ENCODE measurements at regions not wholly inside any gene's neighbourhood (a gene's known extent, or its start where the extent isn't known, plus 50 kb on each side); places are given as distances from the start of the nearest gene placed in this dataset.
"Not testable (repeated sequence)": the region's sequence is repeated elsewhere in the genome, so short reads cannot be mapped to it uniquely, and the experiment has no call there.

DNA sequence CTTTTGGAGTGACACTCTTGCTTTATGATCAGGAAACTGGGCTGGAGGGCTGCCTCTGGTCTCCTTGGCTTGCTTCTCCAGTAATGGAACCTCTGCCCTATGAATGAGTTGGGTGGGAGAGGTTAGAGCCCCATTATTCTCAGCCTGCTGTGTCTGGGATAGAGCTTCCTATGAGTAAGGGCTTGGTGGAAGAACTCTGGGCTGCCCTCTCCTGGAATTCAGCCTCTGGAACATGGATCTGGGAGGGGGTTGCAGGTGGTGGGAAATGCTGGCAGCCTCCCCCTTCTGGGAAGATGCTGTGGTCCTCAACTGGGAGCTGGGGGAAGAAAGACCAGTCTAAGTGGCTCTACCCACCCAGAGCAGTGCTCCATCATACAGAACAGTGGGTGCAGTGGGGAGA lies 81.8 kb upstream of the SYN3 start:
- DNase-seq (ENCODE audit: low read depth) = no peak

DNA sequence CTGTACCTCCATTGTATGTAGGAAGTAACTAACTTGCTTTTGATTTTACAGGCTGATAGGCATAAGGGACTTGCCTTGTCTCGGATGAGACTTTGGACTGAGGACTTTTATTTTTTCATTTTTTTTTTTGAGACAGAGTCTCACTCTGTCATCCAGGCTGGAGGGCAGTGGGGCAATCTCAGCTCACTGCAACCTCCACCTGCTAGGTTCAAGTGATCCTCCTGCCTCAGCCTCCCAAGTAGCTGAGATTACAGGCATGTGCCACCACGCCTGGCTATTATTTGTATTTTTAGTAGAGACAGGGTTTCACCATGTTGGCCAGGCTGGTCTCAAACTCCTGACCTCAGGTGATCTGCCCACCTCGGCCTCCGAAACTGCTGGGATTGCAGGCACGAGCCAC lies 80.2 kb upstream of the SYN3 start:
- DNase-seq (ENCODE audit: low read depth) = not testable (repeated sequence)

DNA sequence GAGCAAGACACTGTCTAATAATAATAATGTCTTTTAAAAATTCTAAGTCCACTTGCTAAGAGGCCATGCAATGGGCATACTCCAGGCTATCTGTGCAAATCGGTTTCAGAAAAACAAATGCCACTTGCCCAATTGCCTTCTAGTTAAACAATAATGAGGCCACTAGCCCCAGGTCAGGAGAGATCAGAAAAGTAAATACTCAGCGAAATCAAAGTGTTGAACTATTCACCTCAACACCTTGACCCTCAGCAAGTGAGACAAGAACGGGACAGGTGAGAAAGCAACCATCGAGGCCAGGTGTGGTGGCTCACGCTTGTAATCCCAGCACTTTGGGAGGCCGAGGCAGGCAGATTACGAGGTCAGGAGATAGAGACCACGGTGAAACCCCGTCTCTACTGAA lies 72.3 kb upstream of the SYN3 start:
- no peak for DNase-seq (ENCODE audit: low read depth)

DNA sequence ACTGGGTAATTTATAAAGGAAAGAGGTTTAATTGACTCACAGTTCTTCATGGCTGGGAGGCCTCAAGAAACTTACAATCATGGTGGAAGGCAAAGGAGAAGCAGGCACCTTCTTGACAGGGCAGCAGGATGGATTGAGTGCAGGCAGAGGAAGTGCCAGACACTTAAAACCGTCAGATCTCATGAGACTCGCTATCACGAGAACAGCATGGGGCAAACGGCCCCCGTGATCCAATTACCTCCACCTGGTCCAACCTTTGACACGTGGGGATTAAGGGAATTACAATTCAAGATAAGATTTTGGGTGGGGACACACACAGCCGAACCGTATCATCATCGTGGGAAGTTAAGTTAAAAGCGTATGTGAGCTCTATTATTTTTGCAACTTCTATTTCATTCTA lies 71.4 kb upstream of the SYN3 start:
- DNase-seq (ENCODE audit: low read depth) = no peak

DNA sequence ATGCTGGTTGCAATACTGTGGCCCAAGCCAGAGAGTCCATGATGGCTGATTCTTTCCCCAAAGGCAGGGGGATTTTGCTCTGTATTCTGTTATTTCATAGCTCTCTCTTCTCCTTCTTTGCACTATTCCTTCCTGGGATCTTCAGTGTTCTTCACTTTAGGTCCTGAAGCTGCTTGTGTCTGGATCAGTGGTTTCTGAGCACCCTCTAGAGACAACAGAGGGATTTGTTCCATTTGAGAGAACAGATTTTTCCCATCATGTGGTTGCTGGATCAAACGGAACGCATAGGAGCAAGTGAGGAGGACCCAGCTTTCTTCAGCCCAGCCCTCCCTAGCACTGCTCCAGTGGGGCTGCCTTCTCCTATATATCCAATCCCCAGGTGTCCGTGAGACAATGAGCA lies 68.7 kb upstream of the SYN3 start:
- DNase-seq (ENCODE audit: low read depth) = no peak

DNA sequence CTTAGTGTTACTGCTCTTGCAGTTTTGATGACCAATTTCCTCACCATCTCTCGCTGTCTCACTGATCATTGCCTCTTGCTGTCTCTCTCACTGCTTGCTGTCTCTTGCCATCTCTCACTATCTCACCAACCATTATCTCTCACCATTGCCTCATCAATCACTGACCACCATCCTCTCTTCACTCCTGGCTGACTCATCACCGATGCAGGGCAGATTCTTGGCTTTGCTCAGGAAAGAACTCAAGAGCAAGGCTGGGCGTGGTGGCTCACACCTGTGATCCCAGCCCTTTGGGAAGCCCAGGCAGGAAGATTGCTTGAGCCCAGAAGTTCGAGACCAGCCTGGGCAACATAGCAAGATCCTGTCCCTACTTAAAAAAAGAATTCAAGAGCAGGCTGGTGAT lies 66.3 kb upstream of the SYN3 start:
- no peak for DNase-seq (ENCODE audit: low read depth)

DNA sequence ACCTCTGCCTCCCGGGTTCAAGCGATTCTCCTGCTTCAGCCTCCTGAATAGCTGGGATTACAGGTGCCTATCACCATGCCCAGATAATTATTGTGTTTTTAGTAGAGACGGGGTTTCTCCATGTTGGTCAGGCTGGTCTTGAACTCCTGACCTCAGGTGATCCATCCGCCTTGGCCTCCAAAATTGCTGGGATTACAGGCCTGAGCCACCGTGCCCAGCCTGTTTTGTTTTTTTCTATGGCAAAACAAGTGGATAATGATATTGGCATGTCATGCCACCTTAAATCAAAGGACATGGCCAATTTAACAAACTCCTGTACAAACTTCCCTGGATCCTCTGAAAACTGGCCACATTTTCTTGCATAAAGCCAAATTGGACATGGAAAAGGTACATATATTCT lies 64.3 kb upstream of the SYN3 start:
- not testable (repeated sequence) for DNase-seq (ENCODE audit: low read depth)

DNA sequence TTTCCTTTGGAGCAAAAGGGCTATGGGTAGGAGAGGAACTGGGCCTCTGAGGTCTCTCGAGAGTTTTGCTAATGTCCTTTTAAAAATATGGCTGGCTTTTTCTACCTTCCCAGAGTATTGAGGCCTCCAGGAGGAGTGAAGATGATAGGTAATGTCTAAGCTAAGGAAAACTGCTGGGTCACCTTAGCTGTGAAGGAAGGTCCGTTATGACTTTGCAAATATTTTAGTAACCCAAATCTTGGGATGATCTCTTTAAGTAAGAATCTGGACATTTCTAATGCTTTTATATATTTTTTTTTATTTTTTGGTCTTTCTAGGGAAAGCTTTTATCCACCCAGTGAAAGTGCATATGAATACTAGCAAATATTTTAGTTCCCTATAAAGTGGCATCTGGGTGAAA lies 60.9 kb upstream of the SYN3 start:
- DNase-seq (ENCODE audit: low read depth) = no peak

DNA sequence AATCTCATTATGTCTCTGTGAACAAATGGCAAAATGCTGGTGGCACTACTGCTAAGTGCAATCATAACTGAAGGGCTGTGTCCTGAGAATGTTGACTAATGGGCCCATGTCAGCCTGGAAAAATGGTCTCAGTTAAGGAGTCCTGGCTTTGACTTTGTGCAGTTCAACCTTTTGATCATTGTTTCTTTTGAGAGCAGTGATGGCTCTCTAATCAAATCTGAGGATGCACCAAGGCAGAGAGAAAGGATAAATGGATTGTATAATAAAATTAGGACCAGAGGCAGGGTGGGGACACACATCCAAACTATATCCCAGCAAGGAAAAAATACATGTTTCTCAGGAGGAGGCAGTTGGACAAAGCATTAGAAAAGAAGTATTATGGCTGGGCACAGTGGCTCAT lies 59.6 kb upstream of the SYN3 start:
- DNase-seq (ENCODE audit: low read depth) = no peak

DNA sequence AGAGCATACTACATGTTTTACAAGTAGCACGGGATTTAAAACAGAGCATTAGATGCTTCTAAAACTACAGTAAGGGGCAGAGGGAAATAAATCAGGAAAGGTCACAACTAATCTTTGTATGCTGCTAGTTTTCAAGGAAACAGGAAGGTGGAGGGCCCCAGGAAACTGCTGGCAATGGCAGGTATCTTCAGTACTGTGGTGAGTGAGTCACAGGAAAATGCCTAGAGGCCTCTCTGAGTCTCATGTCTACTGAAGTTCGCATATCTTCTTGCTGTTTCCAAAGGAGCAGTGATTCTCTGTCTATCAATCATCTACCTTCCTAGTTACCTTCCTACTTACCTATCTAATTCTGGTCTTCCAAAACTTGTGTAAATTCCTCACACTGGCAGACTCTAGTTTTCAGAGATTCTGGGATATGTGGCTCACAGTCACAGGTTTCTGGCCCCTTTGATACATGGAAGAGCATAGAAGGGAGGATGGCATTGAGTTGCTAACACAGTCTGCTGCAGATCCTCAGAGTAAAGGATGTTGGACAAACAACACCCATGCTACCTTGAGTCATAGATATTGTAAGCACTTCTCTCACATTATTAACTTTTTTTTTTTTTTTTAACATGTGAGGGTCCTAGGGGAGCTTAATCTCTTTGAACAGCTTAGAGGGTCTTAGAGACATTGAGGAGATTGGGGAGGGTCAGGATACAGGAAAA lies 58.8 kb upstream of the SYN3 start:
- DNase-seq (ENCODE audit: low read depth) = no peak

DNA sequence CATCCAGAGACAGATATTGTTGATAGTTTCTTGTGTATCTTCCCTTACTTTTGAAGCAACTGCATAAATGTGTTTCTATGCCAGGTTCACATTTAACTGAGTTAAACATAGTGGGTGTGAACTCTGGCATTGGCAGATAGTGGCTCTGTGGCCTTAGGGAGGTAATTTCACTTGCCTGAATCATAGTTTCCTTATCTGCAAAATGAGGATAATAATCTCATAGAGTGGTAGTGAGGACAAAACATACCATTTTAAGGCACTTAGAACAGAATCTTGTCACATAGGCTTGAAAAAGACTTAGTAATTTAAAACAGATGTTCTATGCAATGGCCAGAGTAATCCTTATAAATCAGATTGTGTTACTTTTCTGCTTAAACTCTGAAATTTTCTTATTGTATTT lies 56.4 kb upstream of the SYN3 start:
- DNase-seq (ENCODE audit: low read depth) = no peak

DNA sequence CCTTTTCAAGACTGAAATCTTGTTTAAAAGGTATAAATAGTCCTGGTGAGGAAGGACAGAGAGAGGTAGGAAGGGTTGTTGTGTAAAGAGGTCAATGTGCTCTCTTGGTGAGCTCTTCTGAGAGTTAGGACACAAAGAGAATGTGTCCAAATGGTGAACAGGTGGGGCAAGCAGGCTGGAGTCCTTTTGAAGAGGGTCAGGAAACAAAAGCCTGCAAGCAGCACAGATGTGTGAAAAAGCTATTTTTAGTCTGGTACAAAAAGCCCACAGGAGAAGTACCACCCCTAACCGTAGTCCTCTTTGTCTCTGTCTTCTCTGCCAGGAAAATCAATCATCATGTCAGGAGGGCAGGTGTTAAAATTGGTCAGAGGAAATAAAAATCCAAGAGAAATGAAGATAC lies 54.4 kb upstream of the SYN3 start:
- DNase-seq (ENCODE audit: low read depth) = no peak

DNA sequence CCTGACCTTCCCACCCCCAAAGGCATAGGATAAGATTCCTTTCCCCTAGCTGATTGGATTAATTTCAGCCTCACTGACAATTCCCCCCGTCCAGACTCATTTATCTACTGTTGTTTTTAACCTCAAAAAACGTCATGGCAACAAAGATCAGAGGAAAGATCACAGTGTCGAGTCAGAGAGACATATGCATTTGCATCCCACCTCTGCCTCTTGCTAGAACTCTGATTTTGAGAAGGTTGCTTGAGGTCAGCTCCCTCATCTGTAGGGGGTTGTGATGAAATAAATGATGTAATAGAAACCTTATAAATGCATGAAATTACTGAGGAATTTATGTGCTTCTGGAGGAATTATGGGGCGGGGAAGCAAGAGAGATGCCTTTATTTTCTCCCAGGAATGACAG lies 53.3 kb upstream of the SYN3 start:
- no peak for DNase-seq (ENCODE audit: low read depth)

DNA sequence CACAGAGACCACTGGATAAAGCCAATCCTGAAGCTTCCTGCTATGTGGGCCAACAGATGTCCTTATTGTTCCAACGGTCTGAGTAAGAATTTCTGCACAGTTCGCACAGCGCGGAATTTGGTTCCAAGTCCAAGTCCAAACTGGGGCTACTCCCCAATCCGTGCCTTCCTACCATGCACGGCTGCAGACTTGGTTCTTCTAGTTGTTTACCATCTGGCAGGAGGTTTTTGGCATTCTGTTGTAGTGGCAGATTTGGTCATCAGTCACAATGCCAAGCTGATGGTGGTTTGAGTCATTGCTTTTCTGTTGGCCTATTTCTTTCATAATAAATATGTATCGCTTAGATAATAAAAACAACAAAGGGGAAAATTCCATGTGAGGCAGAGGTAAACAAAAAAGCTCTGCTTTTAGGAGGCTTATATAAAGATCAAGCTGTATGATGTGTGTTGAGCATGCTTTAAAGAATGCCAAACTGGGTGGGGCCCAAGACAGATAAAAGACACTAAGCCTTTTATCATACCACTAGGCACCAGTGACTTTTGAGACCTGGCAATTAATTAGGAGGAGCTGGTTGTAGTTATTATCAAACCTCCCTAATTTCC lies 52.5 kb upstream of the SYN3 start:
- no peak for DNase-seq (ENCODE audit: low read depth)

DNA sequence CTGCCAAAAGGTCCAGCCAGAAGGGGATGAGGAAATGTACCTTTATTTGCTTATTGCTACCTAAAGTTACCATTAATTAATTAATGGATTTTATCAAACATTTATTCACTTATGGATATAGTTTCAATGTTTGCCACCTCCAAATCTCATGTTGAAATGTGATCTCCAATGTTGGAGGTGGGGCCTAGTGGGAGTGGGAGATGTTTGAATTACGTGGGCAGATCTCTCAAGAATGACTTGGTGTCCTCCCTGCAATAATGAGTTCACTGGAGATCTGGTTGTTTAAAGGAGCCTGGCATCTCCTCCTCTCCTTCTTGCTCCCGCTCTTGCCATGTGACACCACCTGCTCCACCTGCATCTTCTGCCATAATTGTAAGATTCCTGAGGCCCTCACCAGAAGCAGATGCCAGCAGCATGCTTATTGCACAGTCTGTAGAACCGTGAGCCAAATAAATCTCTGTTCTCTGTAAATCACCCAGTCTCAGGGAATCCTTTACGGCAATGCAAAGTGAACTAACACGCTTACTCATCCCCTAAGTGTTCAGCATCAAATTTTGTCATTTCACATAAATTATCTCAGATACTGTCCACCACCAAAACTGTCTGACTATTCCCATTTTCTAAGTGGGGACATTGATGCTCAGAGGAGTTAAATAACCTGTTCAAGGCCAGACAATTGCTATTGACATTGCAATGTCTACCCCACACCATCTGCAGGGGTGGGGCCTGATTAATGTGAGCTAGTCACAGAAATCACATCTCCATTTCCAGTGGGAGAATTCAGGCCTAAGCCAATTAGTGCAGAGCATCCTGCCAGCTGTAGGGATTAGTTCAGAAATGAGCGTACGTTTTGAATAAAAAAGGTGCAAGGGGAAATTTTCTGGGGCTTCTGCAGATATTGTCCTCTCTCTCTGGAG lies 51.6 kb upstream of the SYN3 start:
- no peak for DNase-seq (ENCODE audit: low read depth)

DNA sequence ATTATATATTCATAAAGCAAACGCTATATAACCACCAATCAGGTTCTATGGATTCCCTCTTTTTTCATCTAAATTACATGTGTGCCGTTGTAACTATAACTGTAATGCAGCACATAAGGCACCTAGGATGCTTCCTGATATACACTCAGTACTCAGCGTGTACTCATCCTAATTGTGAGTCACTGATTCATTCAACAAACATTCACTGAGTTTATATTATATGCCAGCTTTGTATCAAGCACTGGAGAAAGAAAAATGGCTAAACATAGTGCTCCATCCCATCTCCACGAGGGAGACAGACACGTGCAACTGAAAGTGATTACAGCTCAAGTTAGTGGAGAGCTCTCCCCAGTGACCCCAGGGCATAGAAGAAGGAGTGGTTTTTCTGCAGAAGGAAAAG lies 49.9 kb upstream of the SYN3 start:
- DNase-seq (ENCODE audit: low read depth) = no peak

Data from stromal cell of bone marrow (primary cell).